ENCODE measurements at regions not wholly inside any gene's neighbourhood (a gene's known extent, or its start where the extent isn't known, plus 50 kb on each side); places are given as distances from the start of the nearest gene placed in this dataset.

GRCh38 chr2:122692400-122693083, 937.1 kb downstream of the TSN start:
- no peak for TF ChIP-seq EZH2phosphoT487 (IDR thresholded peaks at IDR 0.05; ENCODE audit: borderline replicate concordance, low read length)
- TF ChIP-seq CTCF (IDR thresholded peaks at IDR 0.05; ENCODE audit: low read depth, low read length, poor library complexity, severe bottlenecking): no peak
- Histone ChIP-seq H3K27ac (ENCODE audit: low read depth, low read length) (no peak overlapping the region), H3K36me3 (ENCODE audit: control insufficient read depth, low read length) (no peaks in the 10 kb centered on the region), H3K9me2 (replicated peaks; ENCODE audit: control insufficient read depth, low read length) (no peaks in the 10 kb centered on the region), H3K9me3 (ENCODE audit: control insufficient read depth, insufficient read depth, low read length) (no peaks in the 10 kb centered on the region), H3K4me1 (ENCODE audit: control insufficient read depth, low read length) (no peaks in the 10 kb centered on the region), H3K27me3 (ENCODE audit: control insufficient read depth, low read length) (no peaks in the 10 kb centered on the region), H4K20me1 (ENCODE audit: control insufficient read depth, insufficient read depth, low read depth, low read length) (no peaks in the 10 kb centered on the region), H3K79me2 (ENCODE audit: control insufficient read depth, low read length) (no peaks in the 10 kb centered on the region), H3F3A (ENCODE audit: control insufficient read depth, insufficient read depth) (no peaks in the 10 kb centered on the region), H3K4me2 (ENCODE audit: low read length) (no peak overlapping the region), H3K4me3 (ENCODE audit: low read length) (no peak overlapping the region)

- Histone ChIP-seq H3K79me2 (ENCODE audit: control insufficient read depth, low read length) (no peaks in the 10 kb centered on the region), H3K27ac (ENCODE audit: low read depth, low read length) (no peak overlapping the region), H3K9me2 (replicated peaks; ENCODE audit: control insufficient read depth, low read length) (no peaks in the 10 kb centered on the region), H3F3A (ENCODE audit: control insufficient read depth, insufficient read depth) (no peaks in the 10 kb centered on the region), H3K9me3 (ENCODE audit: control insufficient read depth, insufficient read depth, low read length) (no peaks in the 10 kb centered on the region), H3K4me1 (ENCODE audit: control insufficient read depth, low read length) (no peaks in the 10 kb centered on the region), H3K27me3 (ENCODE audit: control insufficient read depth, low read length) (no peaks in the 10 kb centered on the region), H4K20me1 (ENCODE audit: control insufficient read depth, insufficient read depth, low read depth, low read length) (no peaks in the 10 kb centered on the region), H3K4me2 (ENCODE audit: low read length) (no peak overlapping the region), H3K36me3 (ENCODE audit: control insufficient read depth, low read length) (no peaks in the 10 kb centered on the region), H3K4me3 (ENCODE audit: low read length) (no peak overlapping the region)
- TF ChIP-seq EZH2phosphoT487 (IDR thresholded peaks at IDR 0.05; ENCODE audit: borderline replicate concordance, low read length) (no peak), CTCF (IDR thresholded peaks at IDR 0.05; ENCODE audit: low read depth, low read length, poor library complexity, severe bottlenecking) (no peak)
These were observed 942.0 kb downstream of the TSN start for GRCh38 chr2:122697415-122697814.

GRCh38 chr2:122703676-122704075, 948.2 kb downstream of the TSN start:
- Histone ChIP-seq H3K27ac (ENCODE audit: low read depth, low read length) (no peak overlapping the region), H3K4me2 (ENCODE audit: low read length) (no peak overlapping the region), H3K36me3 (ENCODE audit: control insufficient read depth, low read length) (no peaks in the 10 kb centered on the region)

More at GRCh38 chr2:122703676-122704075, 948.2 kb downstream of the TSN start:
- Histone ChIP-seq H4K20me1 (ENCODE audit: control insufficient read depth, insufficient read depth, low read depth, low read length) (no peaks in the 10 kb centered on the region), H3F3A (ENCODE audit: control insufficient read depth, insufficient read depth) (no peaks in the 10 kb centered on the region), H3K4me1 (ENCODE audit: control insufficient read depth, low read length) (no peaks in the 10 kb centered on the region), H3K27me3 (ENCODE audit: control insufficient read depth, low read length) (no peaks in the 10 kb centered on the region), H3K9me2 (replicated peaks; ENCODE audit: control insufficient read depth, low read length) (no peaks in the 10 kb centered on the region), H3K4me3 (ENCODE audit: low read length) (no peak overlapping the region), H3K79me2 (ENCODE audit: control insufficient read depth, low read length) (no peaks in the 10 kb centered on the region), H3K9me3 (ENCODE audit: control insufficient read depth, insufficient read depth, low read length) (no peaks in the 10 kb centered on the region)
- TF ChIP-seq EZH2phosphoT487 (IDR thresholded peaks at IDR 0.05; ENCODE audit: borderline replicate concordance, low read length) (no peak), CTCF (IDR thresholded peaks at IDR 0.05; ENCODE audit: low read depth, low read length, poor library complexity, severe bottlenecking) (no peak)
